Activated naive CD4-positive, alpha-beta T cell treated with anti-CD3 and anti-CD28 coated beads for 36 hours (primary cell): ENCODE measurements at regions not wholly inside any gene's neighbourhood (a gene's known extent, or its start where the extent isn't known, plus 50 kb on each side); places are given as distances from the start of the nearest gene placed in this dataset.

Experiments used
- CTCF ChIA-PET: fragments of 350-600 bp; sonication (Branson Sonifier 250); formaldehyde crosslinking; loops from one replicate; lab custom pipeline; 2021; ENCODE audit warnings: antibody characterized with exemption; lab: Charles Lee
- DNase-seq: peaks from one replicate; pipeline ENCODE4 v3.0.0-alpha.2; 2020
- H3K27ac Mint-ChIP-seq: one replicate; pipeline ENCODE4 v1.8.0; 2021; ENCODE audit warnings: mild to moderate bottlenecking, mixed read lengths
- H3K27me3 Mint-ChIP-seq: one replicate; pipeline ENCODE4 v1.8.0; 2021; ENCODE audit warnings: low read depth, mixed read lengths
- H3K36me3 Mint-ChIP-seq: one replicate; pipeline ENCODE4 v1.8.0; 2021; ENCODE audit warnings: low read depth, mixed read lengths
- H3K4me1 Mint-ChIP-seq: one replicate; pipeline ENCODE4 v1.8.0; 2021; ENCODE audit warnings: low read depth, mixed read lengths
- H3K4me3 Mint-ChIP-seq: one replicate; pipeline ENCODE4 v1.8.0; 2021; ENCODE audit warnings: mild to moderate bottlenecking, moderate library complexity, mixed read lengths
- H3K9me3 Mint-ChIP-seq: one replicate; pipeline ENCODE4 v1.8.0; 2021; ENCODE audit warnings: mixed read lengths
- intact Hi-C: fragments of 100-400 bp; cut with micrococcal nuclease; formaldehyde crosslinking; loops from one replicate; pipeline ENCODE4 v1.15.1; 2023

DNA sequence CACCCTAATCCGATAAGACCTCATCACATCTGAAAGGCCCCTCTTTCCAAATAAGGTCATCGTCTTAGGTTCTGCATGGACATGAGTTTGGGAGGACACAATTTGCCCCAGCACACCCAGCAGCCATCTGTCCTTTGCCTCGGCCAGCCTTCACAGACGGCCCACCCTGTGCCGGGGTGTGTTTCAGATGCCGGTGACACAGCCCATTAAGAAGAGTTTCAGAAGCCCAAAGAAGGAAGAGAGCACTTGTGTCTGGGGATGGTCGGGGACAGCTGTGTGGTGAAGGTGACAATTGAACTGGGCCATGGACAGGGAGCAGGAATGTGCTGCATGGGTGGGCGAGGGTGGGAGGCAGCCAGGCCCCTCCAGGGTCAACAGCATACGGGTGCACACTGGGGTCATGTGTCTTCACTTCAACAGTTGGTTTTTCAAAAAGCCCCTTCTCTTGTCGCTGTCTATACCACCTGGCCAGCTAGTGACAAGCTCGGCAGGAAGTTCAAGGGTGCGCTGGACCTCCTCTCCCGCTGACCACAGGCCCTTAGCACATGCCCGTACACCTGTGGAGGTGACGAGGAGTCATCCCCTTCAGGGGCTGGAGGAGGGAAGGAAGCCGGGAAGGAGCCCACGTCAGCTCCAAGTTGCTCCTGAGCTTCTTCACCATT is 183.1 kb downstream of the C16orf95 start:
- Mint-ChIP-seq H3K4me1 (no peaks in the 10 kb centered on the region), H3K27ac (no peak overlapping the region), H3K4me3 (no peak overlapping the region), H3K27me3 (no peaks in the 10 kb centered on the region), H3K9me3 (peaks cover 4% of the 10 kb centered on the region), H3K36me3 (no peaks in the 10 kb centered on the region)
- DNase-seq = no peak
- CTCF ChIA-PET = no interaction called here
- intact Hi-C loops = no loop called here

GRCh38 chr16:87134628-87134995 is 182.6 kb downstream of the C16orf95 start:
- Mint-ChIP-seq H3K4me1 (no peaks in the 10 kb centered on the region), H3K27me3 (no peaks in the 10 kb centered on the region)
- intact Hi-C loops = no loop called here

GRCh38 chr16:87135246-87136030 is 181.8 kb downstream of the C16orf95 start:
- no peak overlapping the region for H3K4me3 Mint-ChIP-seq
- H3K27me3 Mint-ChIP-seq = no peaks in the 10 kb centered on the region
- intact Hi-C loops = no loop called here
- CTCF ChIA-PET = interaction anchor here (0.6 to 0.7 kb wide), 2 partner anchors 72 to 130 kb away, joined by 3 to 7 read pairs; no protein-coding TSS in a partner anchor
- no peak overlapping the region for H3K27ac Mint-ChIP-seq
- no peaks in the 10 kb centered on the region for H3K36me3 Mint-ChIP-seq
- H3K9me3 Mint-ChIP-seq = no peaks in the 10 kb centered on the region
- DNase-seq = no peak
- no peaks in the 10 kb centered on the region for H3K4me1 Mint-ChIP-seq

More at GRCh38 chr16:87134628-87134995, 182.6 kb downstream of the C16orf95 start:
- H3K27ac Mint-ChIP-seq = no peak overlapping the region
- no peaks in the 10 kb centered on the region for H3K9me3 Mint-ChIP-seq
- no peaks in the 10 kb centered on the region for H3K36me3 Mint-ChIP-seq
- no peak overlapping the region for H3K4me3 Mint-ChIP-seq
- no peak for DNase-seq
- CTCF ChIA-PET = no interaction called here

DNA sequence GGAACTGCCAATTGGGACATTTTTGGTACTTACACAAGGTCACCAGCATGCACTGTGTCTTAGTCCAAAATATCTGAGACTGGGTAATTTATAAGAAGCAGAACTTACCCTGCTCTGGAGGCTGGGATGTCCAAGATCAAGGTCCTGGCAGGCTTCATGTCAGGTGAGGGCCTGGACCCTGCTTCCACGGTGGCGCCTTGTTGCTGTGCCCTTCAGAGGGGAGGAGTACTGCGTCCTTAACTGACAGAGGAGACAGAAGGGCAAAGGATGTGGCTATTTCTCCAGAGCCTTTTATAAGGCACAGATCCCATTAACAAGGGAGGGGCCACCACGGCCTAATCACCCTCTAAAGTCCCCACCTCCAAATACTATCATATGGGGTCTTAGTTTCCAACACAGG is 178.9 kb downstream of the C16orf95 start:
- intact Hi-C loops = no loop called here
- CTCF ChIA-PET = no interaction called here

DNA sequence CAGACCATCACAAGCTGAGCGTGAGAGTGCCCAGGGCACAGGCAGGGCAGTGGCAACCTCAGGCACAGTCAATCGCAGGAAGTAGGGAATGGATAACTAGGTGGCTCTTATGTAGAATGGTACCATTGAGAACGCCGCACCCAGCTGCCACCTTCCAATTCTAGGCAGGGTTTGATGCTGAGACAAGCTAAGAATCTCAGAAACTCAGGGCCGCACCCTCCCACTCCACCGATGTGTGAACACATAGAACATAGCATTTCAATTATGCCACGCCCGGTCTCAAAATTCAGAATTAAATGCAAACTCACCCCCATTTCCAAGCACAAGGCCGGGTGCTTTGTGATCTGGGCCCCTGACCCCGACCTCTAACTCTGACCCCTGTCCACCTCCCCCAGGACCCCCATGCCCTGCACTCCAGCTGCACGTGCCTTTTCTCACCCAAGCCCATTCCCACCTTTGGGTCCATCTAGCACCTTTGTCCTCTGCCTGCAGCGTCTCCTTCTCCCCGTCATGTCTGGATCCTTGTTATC is 178.4 kb downstream of the C16orf95 start:
- Mint-ChIP-seq H3K36me3 (no peaks in the 10 kb centered on the region), H3K4me3 (no peak overlapping the region), H3K27ac (no peak overlapping the region), H3K4me1 (no peaks in the 10 kb centered on the region), H3K9me3 (no peaks in the 10 kb centered on the region), H3K27me3 (no peaks in the 10 kb centered on the region)
- no peak for DNase-seq
- intact Hi-C loops = no loop called here
- CTCF ChIA-PET = no interaction called here

More for the DNA sequence above, 178.9 kb downstream of the C16orf95 start:
- Mint-ChIP-seq H3K27ac (no peak overlapping the region), H3K9me3 (no peaks in the 10 kb centered on the region), H3K27me3 (no peaks in the 10 kb centered on the region), H3K4me3 (no peak overlapping the region), H3K36me3 (no peaks in the 10 kb centered on the region), H3K4me1 (no peaks in the 10 kb centered on the region)
- DNase-seq = no peak

DNA sequence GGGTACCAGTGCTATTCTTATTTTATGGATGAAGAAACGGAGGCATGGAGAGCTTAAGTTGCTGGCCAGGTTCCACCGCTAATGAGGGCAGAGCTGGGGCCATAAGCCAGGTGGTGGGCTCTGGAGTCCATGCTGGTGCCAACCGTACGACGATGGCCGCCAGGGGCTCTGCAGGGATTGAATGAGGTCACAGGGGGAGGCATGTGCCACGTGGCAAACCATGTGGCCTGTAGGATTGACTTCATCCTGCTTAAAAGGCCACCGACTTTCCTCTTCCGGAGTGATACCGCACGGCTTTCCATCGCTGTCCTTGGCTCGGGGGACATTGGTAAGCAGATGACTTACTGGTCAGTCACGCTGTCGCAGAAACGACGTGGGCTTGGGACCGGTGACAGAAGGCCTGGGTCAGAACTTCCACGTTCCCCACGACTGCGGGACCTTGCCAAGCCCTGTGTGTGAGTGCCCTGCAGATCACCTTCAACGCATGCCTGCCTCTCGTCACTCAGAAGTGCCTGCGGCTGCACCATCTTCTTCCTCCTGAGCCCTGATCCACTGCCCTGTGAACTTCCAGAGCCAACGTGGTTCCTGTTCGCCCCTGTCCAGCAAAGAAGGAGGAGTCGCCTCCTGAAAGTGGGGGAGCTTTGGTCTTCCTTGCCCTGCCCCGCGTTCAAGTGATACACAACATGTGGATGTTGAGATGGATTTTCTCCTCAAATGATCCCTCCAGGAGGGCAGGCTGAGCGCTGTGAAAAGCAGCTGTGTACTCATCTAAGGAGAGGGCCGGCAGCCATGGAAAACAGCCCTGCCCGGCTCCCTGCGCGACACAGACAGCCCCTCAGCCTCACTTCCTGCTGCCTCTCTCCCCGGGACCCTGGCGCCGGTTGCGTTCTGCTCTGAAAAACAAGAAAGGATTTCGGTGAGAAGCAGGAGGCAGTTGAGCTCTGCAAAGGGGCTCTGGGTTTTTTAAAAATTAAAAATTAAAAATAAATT is 176.7 kb downstream of the C16orf95 start:
- CTCF ChIA-PET = no interaction called here
- no peak for DNase-seq
- Mint-ChIP-seq H3K27ac (no peak overlapping the region), H3K4me1 (no peaks in the 10 kb centered on the region), H3K36me3 (no peaks in the 10 kb centered on the region), H3K27me3 (no peaks in the 10 kb centered on the region), H3K4me3 (no peak overlapping the region), H3K9me3 (no peaks in the 10 kb centered on the region)
- intact Hi-C loops = no loop called here

DNA sequence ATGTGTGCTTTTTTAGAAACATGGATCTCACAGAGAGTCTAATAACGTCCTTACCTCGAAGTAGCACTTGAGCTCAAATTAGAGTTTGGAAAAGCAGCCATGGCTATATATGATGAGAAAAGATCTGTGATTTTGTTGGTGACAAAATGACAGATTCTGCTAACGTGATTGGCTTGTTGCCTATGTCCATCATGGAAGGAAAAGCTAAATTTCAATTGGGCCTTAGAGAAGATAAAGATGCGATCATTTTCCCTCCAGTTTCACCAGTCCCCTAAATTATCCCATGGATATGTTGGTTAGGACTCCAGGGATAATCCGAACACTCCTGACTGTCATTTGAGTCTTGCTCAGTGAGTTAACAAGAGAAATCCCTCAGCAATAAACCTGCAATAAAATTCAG is 175.8 kb downstream of the C16orf95 start:
- intact Hi-C loops = no loop called here
- no peaks in the 10 kb centered on the region for H3K4me1 Mint-ChIP-seq
- H3K27me3 Mint-ChIP-seq = no peaks in the 10 kb centered on the region
- no peak overlapping the region for H3K27ac Mint-ChIP-seq
- no peak for DNase-seq
- H3K9me3 Mint-ChIP-seq = no peaks in the 10 kb centered on the region
- no peaks in the 10 kb centered on the region for H3K36me3 Mint-ChIP-seq
- H3K4me3 Mint-ChIP-seq = no peak overlapping the region
- CTCF ChIA-PET = no interaction called here

DNA sequence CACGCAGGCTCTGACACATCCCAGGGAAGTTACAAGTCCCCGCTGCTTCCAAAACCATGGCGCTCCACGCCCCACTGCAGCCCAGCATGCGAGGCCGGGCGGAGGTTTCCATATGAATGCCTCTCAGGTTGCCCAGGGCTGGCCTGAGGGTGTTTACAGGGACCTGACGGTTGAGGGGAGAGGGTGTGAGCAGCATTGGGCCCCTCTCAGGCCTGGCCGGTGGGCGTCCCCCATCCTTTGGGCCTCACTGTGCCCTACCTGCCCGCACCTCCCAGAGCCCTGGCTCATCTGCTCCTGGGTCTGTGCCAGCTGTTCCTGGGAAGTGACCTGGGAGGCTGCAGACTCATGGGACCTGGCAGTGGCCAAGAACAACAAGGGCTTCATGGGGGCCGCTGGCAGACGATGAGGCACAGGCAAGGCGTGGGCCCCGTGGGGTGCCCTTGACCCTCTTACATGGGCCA is 173.5 kb downstream of the C16orf95 start:
- no peak for DNase-seq
- Mint-ChIP-seq H3K27ac (no peak overlapping the region), H3K36me3 (no peaks in the 10 kb centered on the region), H3K4me3 (no peak overlapping the region), H3K27me3 (no peaks in the 10 kb centered on the region), H3K4me1 (no peaks in the 10 kb centered on the region), H3K9me3 (no peaks in the 10 kb centered on the region)
- CTCF ChIA-PET = no interaction called here
- intact Hi-C loops = no loop called here

GRCh38 chr16:87144232-87144631 is 173.0 kb downstream of the C16orf95 start:
- Mint-ChIP-seq H3K27me3 (no peaks in the 10 kb centered on the region), H3K27ac (no peak overlapping the region), H3K4me1 (no peaks in the 10 kb centered on the region), H3K4me3 (no peak overlapping the region), H3K9me3 (no peaks in the 10 kb centered on the region), H3K36me3 (peaks cover 2% of the 10 kb centered on the region)
- CTCF ChIA-PET = no interaction called here
- DNase-seq = no peak
- intact Hi-C loops = no loop called here

- peak; percentile 14 for DNase-seq
- no peaks in the 10 kb centered on the region for H3K27me3 Mint-ChIP-seq
- H3K27ac Mint-ChIP-seq = no peak overlapping the region
- H3K4me3 Mint-ChIP-seq = no peak overlapping the region
- peaks cover 2% of the 10 kb centered on the region for H3K9me3 Mint-ChIP-seq
- no peaks in the 10 kb centered on the region for H3K4me1 Mint-ChIP-seq
- CTCF ChIA-PET = no interaction called here
- peaks cover 2% of the 10 kb centered on the region for H3K36me3 Mint-ChIP-seq
- intact Hi-C loops = no loop called here
Observed at GRCh38 chr16:87145181-87146176, 171.7 kb downstream of the C16orf95 start.

- no peaks in the 10 kb centered on the region for H3K4me1 Mint-ChIP-seq
Observed at GRCh38 chr16:87146676-87147075, 170.5 kb downstream of the C16orf95 start.

More at GRCh38 chr16:87146676-87147075, 170.5 kb downstream of the C16orf95 start:
- H3K27ac Mint-ChIP-seq = no peak overlapping the region
- DNase-seq = no peak
- H3K36me3 Mint-ChIP-seq = peaks cover 2% of the 10 kb centered on the region
- H3K4me3 Mint-ChIP-seq = no peak overlapping the region
- no peaks in the 10 kb centered on the region for H3K27me3 Mint-ChIP-seq
- CTCF ChIA-PET = no interaction called here
- intact Hi-C loops = no loop called here
- peaks cover 2% of the 10 kb centered on the region for H3K9me3 Mint-ChIP-seq
